ENCODE measurements at regions not wholly inside any gene's neighbourhood (a gene's known extent, or its start where the extent isn't known, plus 50 kb on each side); places are given as distances from the start of the nearest gene placed in this dataset.

GRCh38 chr18:22499421-22499820 is 81.7 kb upstream of the CTAGE1 start:
- TF ChIP-seq POLR2A (IDR thresholded peaks at IDR 0.05; ENCODE audit: low read depth, low read length), result no peak
- TF ChIP-seq CTCF (IDR thresholded peaks at IDR 0.05 in 2 of 3, conservative IDR thresholded peaks at IDR 0.05 in 1 of 3; ENCODE audit: control insufficient read depth in 2 of 3, extremely low read depth in 1 of 3, insufficient read depth in 1 of 3, low read depth in 3 of 3, low read length in 3 of 3), result no peak
- TF ChIP-seq TAF1 (IDR thresholded peaks at IDR 0.05; ENCODE audit: borderline replicate concordance, low read depth, low read length), result no peak
- TF ChIP-seq PBX3 (IDR thresholded peaks at IDR 0.05; ENCODE audit: insufficient replicate concordance, low read depth, low read length), result no peak
- no peak for TF ChIP-seq TCF3 (IDR thresholded peaks at IDR 0.05; ENCODE audit: borderline replicate concordance, insufficient read depth, low read depth, low read length)
- no peak for TF ChIP-seq USF1 (IDR thresholded peaks at IDR 0.05; ENCODE audit: borderline replicate concordance, extremely low read length, insufficient read depth, low read depth, low read length)
- TF ChIP-seq BRCA1 (IDR thresholded peaks at IDR 0.05; ENCODE audit: low read depth, low read length), result no peak
- no peak for TF ChIP-seq POLR2AphosphoS5 (IDR thresholded peaks at IDR 0.05; ENCODE audit: low read length)
- TF ChIP-seq ZZZ3 (IDR thresholded peaks at IDR 0.05; ENCODE audit: control insufficient read depth, insufficient read length, low read depth), result no peak
- no peak for TF ChIP-seq FOXM1 (IDR thresholded peaks at IDR 0.05; ENCODE audit: low read depth, low read length)
- TF ChIP-seq SMC3 (IDR thresholded peaks at IDR 0.05; ENCODE audit: borderline replicate concordance, low read length), result no peak
- no peak for TF ChIP-seq TCF12 (IDR thresholded peaks at IDR 0.05; ENCODE audit: low read depth, low read length)
- TF ChIP-seq EZH2 (IDR thresholded peaks at IDR 0.05; ENCODE audit: borderline replicate concordance, control insufficient read depth, low read depth, low read length), result no peak

Measured in GM12878 (cell line).